ENCODE measurements at regions not wholly inside any gene's neighbourhood (a gene's known extent, or its start where the extent isn't known, plus 50 kb on each side); places are given as distances from the start of the nearest gene placed in this dataset.

- TF ChIP-seq TCF12 (IDR thresholded peaks at IDR 0.05; ENCODE audit: low read depth) (no peak), TAF1 (IDR thresholded peaks at IDR 0.05; ENCODE audit: low read depth) (no peak), TEAD4 (IDR thresholded peaks at IDR 0.05) (no peak)
Observed at GRCh38 chr10:36220151-36220550, 578.1 kb upstream of the FZD8 start.
